GM23338 (cell line): ENCODE measurements at regions not wholly inside any gene's neighbourhood (a gene's known extent, or its start where the extent isn't known, plus 50 kb on each side); places are given as distances from the start of the nearest gene placed in this dataset.

Experiments
- CREB1 ChIP-seq: fragments of 250-450 bp; sonication (Bioruptor Pico); IDR thresholded peaks from 2 replicates; pipeline ENCODE4 v1.5.0; 2020; ENCODE audit warnings: low read depth, mild to moderate bottlenecking, moderate library complexity
- CTCF ChIP-seq, 2 experiments: fragments of 200-600 bp in 1 of 2; sonication (generic) in 1 of 2; conservative IDR thresholded peaks; 2 replicates each; pipeline versions ENCODE4 v1.5.1 to v1.6.1; 2016 to 2017; ENCODE audit warnings: antibody characterized with exemption in 2 of 2, low read depth in 2 of 2, mild to moderate bottlenecking in 2 of 2, moderate library complexity in 1 of 2
- ETS1 ChIP-seq: IDR thresholded peaks from 2 replicates; pipeline ENCODE4 v1.6.1; 2016; ENCODE audit warnings: antibody characterized with exemption
- EZH2 ChIP-seq: fragments of 200-600 bp; sonication (generic); IDR thresholded peaks from one replicate; pipeline ENCODE4 v1.8.0; 2017; ENCODE audit warnings: antibody characterized with exemption, mild to moderate bottlenecking, low read depth; ENCODE audit not compliant: unreplicated experiment
- EZH2phosphoT487 ChIP-seq: fragments of 200-600 bp; sonication (generic); IDR thresholded peaks from one replicate; pipeline ENCODE4 v1.8.1; 2018; ENCODE audit warnings: antibody characterized with exemption; ENCODE audit not compliant: unreplicated experiment
- JUNB ChIP-seq: IDR thresholded peaks from one replicate; pipeline ENCODE4 v1.6.1; 2016; ENCODE audit warnings: antibody characterized with exemption; ENCODE audit not compliant: unreplicated experiment
- NANOG ChIP-seq: IDR thresholded peaks from 2 replicates; pipeline ENCODE4 v1.6.1; 2016; ENCODE audit warnings: antibody characterized with exemption, borderline replicate concordance
- POLR2AphosphoS5 ChIP-seq: IDR thresholded peaks from 2 replicates; pipeline ENCODE4 v1.6.1; 2016; ENCODE audit warnings: antibody characterized with exemption, low read depth
- REST ChIP-seq: IDR thresholded peaks from one replicate; pipeline ENCODE4 v1.6.1; 2018; ENCODE audit warnings: antibody characterized with exemption; ENCODE audit not compliant: unreplicated experiment
- STAT1 ChIP-seq: IDR thresholded peaks from one replicate; pipeline ENCODE4 v1.6.1; 2016; ENCODE audit warnings: antibody characterized with exemption; ENCODE audit not compliant: unreplicated experiment
- ZNF114 ChIP-seq: fragments of 250-450 bp; sonication (Bioruptor Pico); IDR thresholded peaks from 2 replicates; pipeline ENCODE4 v1.5.0; 2020; ENCODE audit warnings: mild to moderate bottlenecking, moderate library complexity
- ZNF331 ChIP-seq: fragments of 250-450 bp; sonication (Bioruptor Pico); IDR thresholded peaks from 2 replicates; pipeline ENCODE4 v1.5.0; 2020; ENCODE audit warnings: low read depth, mild to moderate bottlenecking, moderate library complexity
- ZNF462 ChIP-seq: fragments of 250-450 bp; sonication (Bioruptor Pico); IDR thresholded peaks from 2 replicates; pipeline ENCODE4 v1.5.0; 2020; ENCODE audit warnings: mild to moderate bottlenecking, moderate library complexity

- TF ChIP-seq NANOG (no peak), CTCF (conservative IDR thresholded peaks at IDR 0.05; ENCODE audit: low read depth in 2 of 2) (no peak), POLR2AphosphoS5 (no peak), EZH2 (no peak), EZH2phosphoT487 (no peak), REST (no peak), CREB1 (CRISPR knock-in tag) (no peak), ZNF462 (no peak), ETS1 (no peak), ZNF331 (CRISPR knock-in tag) (no peak), JUNB (no peak), ZNF114 (CRISPR knock-in tag) (no peak), STAT1 (no peak)
Observed at GRCh38 chr5:56673171-56673570, 142.2 kb upstream of the MAP3K1 start.
